Thyroid gland (tissue), 4 donors: ENCODE measurements at regions not wholly inside any gene's neighbourhood (a gene's known extent, or its start where the extent isn't known, plus 50 kb on each side); places are given as distances from the start of the nearest gene placed in this dataset.

Experiments
- CTCF ChIP-seq, 6 experiments: fragments of 200-600 bp in 3 of 6; fragments of 450-650 bp in 3 of 6; sonication (generic) in 3 of 6; IDR thresholded peaks; one replicate each; pipeline ENCODE4 v1.5.1; 2016 to 2019; ENCODE audit warnings: antibody characterized with exemption in 6 of 6, mild to moderate bottlenecking in 2 of 6, inconsistent platforms in 1 of 6, moderate library complexity in 1 of 6
- POLR2A ChIP-seq, 2 donors: fragments of 450-650 bp; IDR thresholded peaks; one replicate each; pipeline ENCODE4 v1.6.1; 2017; ENCODE audit warnings: antibody characterized with exemption in 2 of 2, mild to moderate bottlenecking in 2 of 2, moderate library complexity in 1 of 2

DNA sequence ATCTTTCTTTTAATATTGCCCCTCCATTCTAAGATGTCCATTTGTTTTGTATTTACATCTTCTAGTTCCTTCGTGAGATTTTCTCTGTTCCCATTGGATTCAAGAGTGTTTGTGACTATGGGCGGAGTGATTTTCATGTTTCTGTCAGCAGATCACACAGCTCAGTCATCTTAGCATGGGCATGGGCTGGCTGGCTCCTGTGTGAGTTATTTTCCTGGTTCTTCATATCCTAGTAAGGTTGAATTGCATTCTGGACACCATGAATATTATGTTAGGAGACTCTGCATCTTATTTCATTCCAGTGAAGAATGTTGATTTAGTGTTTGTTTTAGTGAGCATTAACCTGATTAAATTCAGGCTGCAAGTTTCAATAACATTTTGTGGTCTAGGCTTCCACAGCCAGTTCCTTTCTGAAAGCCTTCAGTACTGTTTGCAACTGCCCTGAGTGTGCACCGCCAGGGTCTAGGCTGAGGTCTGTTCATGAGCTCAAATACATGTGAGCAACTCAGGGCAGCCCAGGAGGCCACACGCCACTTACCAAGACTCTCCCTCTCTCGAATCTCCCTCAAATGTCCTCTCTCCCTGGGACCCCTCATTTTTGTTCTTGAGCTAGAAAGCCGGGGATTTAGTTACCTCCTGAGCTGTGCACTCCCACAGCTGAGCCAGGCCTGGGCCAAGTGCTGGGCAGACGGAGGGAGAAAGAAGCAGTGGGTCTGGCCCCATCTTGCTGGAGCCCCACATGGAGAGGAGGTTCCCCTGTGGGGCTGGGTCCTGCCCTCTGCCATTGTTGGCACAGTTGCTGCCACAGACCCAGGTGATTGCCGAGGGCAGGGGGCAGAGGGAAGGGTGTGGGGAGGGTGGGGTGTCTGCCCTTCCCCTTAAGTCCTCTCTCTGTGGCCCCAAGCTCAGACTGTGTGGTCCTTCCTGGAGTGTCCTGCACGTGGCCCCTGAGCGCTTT is 145.9 kb downstream of the RTP5 start:
- TF ChIP-seq CTCF (IDR thresholded peaks at IDR 0.05) (no peak), POLR2A (IDR thresholded peaks at IDR 0.05) (no peak)
